Memory B cell (primary cell): ENCODE measurements at regions not wholly inside any gene's neighbourhood (a gene's known extent, or its start where the extent isn't known, plus 50 kb on each side); places are given as distances from the start of the nearest gene placed in this dataset.
A peak's percentile ranks its signal among the peaks of the same experiment; 100 is the strongest.

Source experiments
- ATAC-seq: fragments of 150-1000 bp; cut with Tn5 transposase; 2 replicates; pipeline ENCODE4 v1.10.0; 2021; ENCODE audit warnings: low read depth, mild to moderate bottlenecking, moderate library complexity
- DNase-seq, 2 donors: peaks; one replicate each; pipeline ENCODE4 v3.0.0; 2022; ENCODE audit warnings: low spot score in 2 of 2
- H3K27ac Mint-ChIP-seq: one replicate; pipeline ENCODE4 v1.8.0; 2022; ENCODE audit warnings: mild to moderate bottlenecking, moderate library complexity, mixed read lengths
- H3K27me3 Mint-ChIP-seq: one replicate; pipeline ENCODE4 v1.8.0; 2022; ENCODE audit warnings: mixed read lengths
- H3K36me3 Mint-ChIP-seq: one replicate; pipeline ENCODE4 v1.8.0; 2022; ENCODE audit warnings: mild to moderate bottlenecking, mixed read lengths
- H3K4me1 Mint-ChIP-seq: one replicate; pipeline ENCODE4 v1.8.0; 2022; ENCODE audit warnings: mixed read lengths
- H3K4me3 Mint-ChIP-seq: one replicate; pipeline ENCODE4 v1.8.0; 2022; ENCODE audit warnings: mild to moderate bottlenecking, moderate library complexity, mixed read lengths
- H3K9me3 Mint-ChIP-seq: one replicate; pipeline ENCODE4 v1.8.0; 2022; ENCODE audit warnings: mixed read lengths

DNA sequence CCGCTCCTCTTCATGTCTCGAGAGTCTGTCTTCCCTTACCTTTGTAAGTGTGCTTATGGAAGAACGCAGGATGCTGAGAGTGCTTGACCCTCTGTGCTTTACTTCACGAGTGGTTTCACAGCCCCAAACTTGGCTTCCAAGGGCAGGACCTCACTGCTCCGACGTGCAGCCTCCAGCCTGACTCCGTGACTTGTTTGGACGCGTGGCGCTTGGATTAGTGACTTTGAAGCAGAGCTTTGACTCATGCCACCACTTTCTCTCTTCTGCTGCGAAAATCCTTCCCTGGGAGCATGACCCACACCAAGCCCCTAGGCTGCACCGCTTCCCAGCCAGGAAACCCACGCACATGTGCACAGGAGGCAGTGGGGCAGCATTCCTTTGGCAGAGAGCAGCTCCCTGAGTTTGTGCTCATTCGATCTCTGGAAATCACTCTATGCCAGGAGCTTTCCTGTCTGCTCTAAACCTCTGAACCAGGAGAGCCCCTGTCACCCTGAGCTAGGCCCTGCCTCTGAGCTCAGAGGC, 207.8 kb upstream of the HS6ST1 start:
- H3K4me1 Mint-ChIP-seq = no peaks in the 10 kb centered on the region
- H3K4me3 Mint-ChIP-seq = no peak overlapping the region
- H3K36me3 Mint-ChIP-seq = peaks cover 4% of the 10 kb centered on the region
- ATAC-seq (no peak), DNase-seq (no peak)
- H3K27me3 Mint-ChIP-seq = peaks cover 19% of the 10 kb centered on the region
- H3K9me3 Mint-ChIP-seq = peaks cover 3% of the 10 kb centered on the region
- no peak overlapping the region for H3K27ac Mint-ChIP-seq

- Mint-ChIP-seq H3K36me3 (peaks cover 4% of the 10 kb centered on the region), H3K27ac (no peak overlapping the region), H3K4me1 (no peaks in the 10 kb centered on the region), H3K4me3 (no peak overlapping the region), H3K27me3 (peaks cover 19% of the 10 kb centered on the region), H3K9me3 (peaks cover 3% of the 10 kb centered on the region)
- DNase-seq (no peak), ATAC-seq (no peak)
These were observed 209.5 kb upstream of the HS6ST1 start for GRCh38 chr2:128528133-128528532.

- Mint-ChIP-seq H3K4me1 (no peaks in the 10 kb centered on the region), H3K4me3 (no peak overlapping the region), H3K27ac (no peak overlapping the region), H3K9me3 (no peaks in the 10 kb centered on the region), H3K27me3 (peaks cover 16% of the 10 kb centered on the region), H3K36me3 (no peaks in the 10 kb centered on the region)
- DNase-seq = no peak
- no peak for ATAC-seq
These were observed 211.4 kb upstream of the HS6ST1 start for GRCh38 chr2:128530025-128530573.

DNA sequence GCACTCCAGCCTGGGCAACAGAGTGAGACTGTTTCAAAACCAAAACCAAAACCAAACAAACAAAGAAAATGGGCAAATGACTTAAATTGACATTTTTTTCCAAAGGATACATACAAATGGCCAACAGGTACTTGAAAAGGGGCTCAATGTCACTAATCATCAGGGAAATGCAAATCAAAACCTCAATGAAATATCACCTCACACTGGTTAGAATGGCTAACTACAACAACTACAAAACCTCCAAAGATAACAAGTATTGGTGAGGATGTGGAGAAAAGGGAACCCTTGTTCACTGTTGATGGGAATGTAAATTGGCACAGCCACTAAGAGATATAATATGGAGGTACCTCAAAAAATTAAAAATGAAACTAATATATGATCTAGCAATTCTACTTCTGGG, 213.2 kb upstream of the HS6ST1 start:
- ATAC-seq (peak; percentile 27), DNase-seq (no peak)
- no peaks in the 10 kb centered on the region for H3K36me3 Mint-ChIP-seq
- no peak overlapping the region for H3K27ac Mint-ChIP-seq
- H3K9me3 Mint-ChIP-seq = no peaks in the 10 kb centered on the region
- no peak overlapping the region for H3K4me3 Mint-ChIP-seq
- H3K27me3 Mint-ChIP-seq = peaks cover 12% of the 10 kb centered on the region
- H3K4me1 Mint-ChIP-seq = no peaks in the 10 kb centered on the region

DNA sequence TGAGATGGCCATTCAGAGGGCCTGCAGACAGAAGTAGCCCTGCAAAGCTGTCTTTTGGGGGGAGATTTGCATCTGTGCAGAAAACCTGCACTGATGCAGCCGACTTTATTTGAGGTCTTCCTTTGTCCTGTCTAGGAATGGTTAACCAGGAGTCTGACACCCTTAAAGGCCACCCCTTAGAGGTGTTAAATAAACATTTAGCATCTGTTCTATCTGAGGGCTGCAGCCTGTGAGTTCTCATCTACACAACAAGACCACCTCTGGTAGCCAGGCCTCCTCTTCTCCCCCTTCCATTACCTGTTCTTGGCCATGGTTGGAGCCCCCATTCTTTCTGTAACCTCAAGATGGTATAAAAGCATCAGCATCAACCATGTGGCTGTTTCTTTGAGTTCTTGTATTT, 214.4 kb upstream of the HS6ST1 start:
- DNase-seq (no peak), ATAC-seq (no peak)
- no peak overlapping the region for H3K4me3 Mint-ChIP-seq
- no peaks in the 10 kb centered on the region for H3K4me1 Mint-ChIP-seq
- no peak overlapping the region for H3K27ac Mint-ChIP-seq
- no peaks in the 10 kb centered on the region for H3K36me3 Mint-ChIP-seq
- H3K9me3 Mint-ChIP-seq = no peaks in the 10 kb centered on the region
- peaks cover 6% of the 10 kb centered on the region for H3K27me3 Mint-ChIP-seq

GRCh38 chr2:128534688-128535392, 216.2 kb upstream of the HS6ST1 start:
- no peaks in the 10 kb centered on the region for H3K4me1 Mint-ChIP-seq
- no peak overlapping the region for H3K4me3 Mint-ChIP-seq
- no peak for ATAC-seq
- DNase-seq = no peak
- no peaks in the 10 kb centered on the region for H3K9me3 Mint-ChIP-seq
- H3K27ac Mint-ChIP-seq = no peak overlapping the region
- no peaks in the 10 kb centered on the region for H3K27me3 Mint-ChIP-seq
- no peaks in the 10 kb centered on the region for H3K36me3 Mint-ChIP-seq

DNA sequence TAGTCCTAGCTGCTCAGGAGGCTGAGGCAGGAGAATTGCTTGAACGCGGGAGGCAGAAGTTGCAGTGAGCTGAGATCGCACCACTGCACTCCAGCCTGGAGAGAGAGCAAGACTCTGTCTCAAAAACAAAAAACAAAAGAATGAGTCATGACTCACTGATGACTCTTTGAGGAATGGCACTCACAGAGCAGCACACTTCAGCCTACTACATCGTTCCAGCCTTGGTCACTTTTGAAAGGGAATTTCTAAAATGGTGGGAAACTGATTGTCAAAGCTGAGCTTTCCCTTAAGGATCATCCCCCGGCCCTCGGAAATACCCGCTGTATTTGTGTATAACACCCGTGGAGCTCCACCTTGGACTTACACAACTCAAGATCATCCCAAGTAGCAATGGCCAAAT, 217.3 kb upstream of the HS6ST1 start:
- no peaks in the 10 kb centered on the region for H3K4me1 Mint-ChIP-seq
- no peaks in the 10 kb centered on the region for H3K36me3 Mint-ChIP-seq
- H3K9me3 Mint-ChIP-seq = no peaks in the 10 kb centered on the region
- DNase-seq = no peak
- no peak for ATAC-seq
- H3K27me3 Mint-ChIP-seq = no peaks in the 10 kb centered on the region
- H3K4me3 Mint-ChIP-seq = no peak overlapping the region
- H3K27ac Mint-ChIP-seq = no peak overlapping the region

- DNase-seq (no peak), ATAC-seq (no peak)
- H3K36me3 Mint-ChIP-seq = no peaks in the 10 kb centered on the region
- no peak overlapping the region for H3K27ac Mint-ChIP-seq
- H3K4me1 Mint-ChIP-seq = no peaks in the 10 kb centered on the region
- no peak overlapping the region for H3K4me3 Mint-ChIP-seq
- no peaks in the 10 kb centered on the region for H3K9me3 Mint-ChIP-seq
- no peaks in the 10 kb centered on the region for H3K27me3 Mint-ChIP-seq
These were observed 218.4 kb upstream of the HS6ST1 start for GRCh38 chr2:128536925-128537620.

DNA sequence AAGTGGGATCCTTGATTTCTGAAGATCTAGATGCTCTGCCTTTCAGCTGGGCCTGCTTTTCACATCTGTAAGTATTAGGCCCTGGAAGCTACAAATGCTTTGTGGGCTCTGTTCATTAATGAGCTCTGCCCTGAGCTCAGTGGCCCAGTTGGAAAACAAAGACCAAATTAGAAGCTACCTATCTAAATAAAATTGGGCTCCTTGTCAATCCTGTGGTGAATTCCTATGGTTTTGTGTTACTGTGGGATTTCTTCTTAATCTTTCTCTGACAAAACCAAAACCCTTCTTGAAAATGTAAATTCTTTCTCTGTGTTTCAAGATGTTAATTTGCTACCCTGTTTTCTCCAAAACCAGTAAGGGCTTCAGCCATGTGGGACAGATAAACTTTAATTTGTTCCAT, 219.0 kb upstream of the HS6ST1 start:
- DNase-seq = no peak
- no peaks in the 10 kb centered on the region for H3K27me3 Mint-ChIP-seq
- no peak for ATAC-seq

GRCh38 chr2:128538396-128538795, 219.7 kb upstream of the HS6ST1 start:
- H3K9me3 Mint-ChIP-seq = no peaks in the 10 kb centered on the region
- no peak for ATAC-seq
- no peaks in the 10 kb centered on the region for H3K4me1 Mint-ChIP-seq
- no peak overlapping the region for H3K27ac Mint-ChIP-seq
- no peak for DNase-seq
- no peaks in the 10 kb centered on the region for H3K27me3 Mint-ChIP-seq
- H3K36me3 Mint-ChIP-seq = no peaks in the 10 kb centered on the region
- no peak overlapping the region for H3K4me3 Mint-ChIP-seq

More for the DNA sequence above, 219.0 kb upstream of the HS6ST1 start:
- Mint-ChIP-seq H3K4me3 (no peak overlapping the region), H3K27ac (no peak overlapping the region), H3K36me3 (no peaks in the 10 kb centered on the region), H3K9me3 (no peaks in the 10 kb centered on the region), H3K4me1 (no peaks in the 10 kb centered on the region)

- Mint-ChIP-seq H3K36me3 (no peaks in the 10 kb centered on the region), H3K27ac (no peak overlapping the region), H3K4me3 (no peak overlapping the region), H3K27me3 (no peaks in the 10 kb centered on the region), H3K9me3 (no peaks in the 10 kb centered on the region), H3K4me1 (no peaks in the 10 kb centered on the region)
- ATAC-seq (no peak), DNase-seq (no peak)
These were observed 222.0 kb upstream of the HS6ST1 start for GRCh38 chr2:128540670-128541069.

DNA sequence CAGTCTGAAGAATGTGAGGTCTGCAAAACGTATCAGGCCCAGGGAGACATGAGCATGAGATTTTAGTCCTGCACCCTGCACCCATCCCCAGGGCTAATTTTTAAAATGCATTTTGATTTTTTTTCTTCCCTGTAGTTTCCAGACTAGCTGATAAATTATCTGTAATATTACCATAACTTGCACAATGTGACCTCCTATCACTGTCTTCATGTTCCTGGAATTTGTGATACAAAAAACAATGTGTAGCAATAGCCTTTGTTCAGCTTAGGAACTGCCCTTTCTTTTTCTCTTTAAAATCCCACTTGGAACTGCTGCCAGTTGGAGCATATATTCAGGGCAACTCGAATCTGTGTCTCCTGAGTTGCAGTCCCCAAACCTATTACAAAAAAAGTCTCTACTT, 222.8 kb upstream of the HS6ST1 start:
- Mint-ChIP-seq H3K9me3 (peaks cover under 1% of the 10 kb centered on the region), H3K4me3 (no peak overlapping the region), H3K27me3 (peaks cover 1% of the 10 kb centered on the region), H3K27ac (no peak overlapping the region), H3K36me3 (no peaks in the 10 kb centered on the region), H3K4me1 (no peaks in the 10 kb centered on the region)
- ATAC-seq (no peak), DNase-seq (no peak)

GRCh38 chr2:128543036-128543435, 224.4 kb upstream of the HS6ST1 start:
- no peak for DNase-seq
- no peak for ATAC-seq
- Mint-ChIP-seq H3K36me3 (peaks cover 2% of the 10 kb centered on the region), H3K4me1 (no peaks in the 10 kb centered on the region), H3K27ac (no peak overlapping the region), H3K27me3 (peaks cover 14% of the 10 kb centered on the region), H3K4me3 (no peak overlapping the region), H3K9me3 (peaks cover 8% of the 10 kb centered on the region)

- peaks cover 2% of the 10 kb centered on the region for H3K36me3 Mint-ChIP-seq
- H3K27ac Mint-ChIP-seq = no peak overlapping the region
- H3K27me3 Mint-ChIP-seq = peaks cover 14% of the 10 kb centered on the region
- ATAC-seq (no peak), DNase-seq (no peak)
- H3K9me3 Mint-ChIP-seq = peaks cover 8% of the 10 kb centered on the region
- H3K4me1 Mint-ChIP-seq = no peaks in the 10 kb centered on the region
- H3K4me3 Mint-ChIP-seq = no peak overlapping the region
These were observed 225.0 kb upstream of the HS6ST1 start for GRCh38 chr2:128543646-128544045.
